Endodermal cell (in vitro differentiated cells): ENCODE measurements at regions not wholly inside any gene's neighbourhood (a gene's known extent, or its start where the extent isn't known, plus 50 kb on each side); places are given as distances from the start of the nearest gene placed in this dataset.
"Not testable (repeated sequence)": the region's sequence is repeated elsewhere in the genome, so short reads cannot be mapped to it uniquely, and the experiment has no call there.

ENCODE experiments used
- DNase-seq: peaks from one replicate; pipeline ENCODE4 v3.0.0-alpha.2; 2017
- H3K27ac ChIP-seq: 2 replicates; pipeline ENCODE4 v1.5.1; 2013; ENCODE audit warnings: mild to moderate bottlenecking, low read depth, low read length, moderate library complexity
- H3K27me3 ChIP-seq: 2 replicates; pipeline ENCODE4 v1.6.1; 2013; ENCODE audit warnings: mild to moderate bottlenecking, low read length, moderate library complexity; ENCODE audit not compliant: insufficient read depth, control insufficient read depth, poor library complexity, severe bottlenecking
- H3K36me3 ChIP-seq: 2 replicates; pipeline ENCODE4 v1.7.0; 2013; ENCODE audit warnings: mild to moderate bottlenecking, low read length, moderate library complexity; ENCODE audit not compliant: control insufficient read depth, insufficient read depth
- H3K4me1 ChIP-seq: one replicate; pipeline ENCODE4 v1.7.0; 2013; ENCODE audit warnings: low read length; ENCODE audit not compliant: control insufficient read depth, insufficient read depth
- H3K4me3 ChIP-seq: 2 replicates; pipeline ENCODE4 v1.5.1; 2013; ENCODE audit warnings: mild to moderate bottlenecking, low read length, moderate library complexity
- H3K9ac ChIP-seq: 2 replicates; pipeline ENCODE4 v1.6.1; 2013; ENCODE audit warnings: mild to moderate bottlenecking, low read length, moderate library complexity; ENCODE audit not compliant: poor library complexity, severe bottlenecking; ENCODE audit errors: extremely low read depth
- H3K9me3 ChIP-seq: 2 replicates; pipeline ENCODE4 v1.6.1; 2013; ENCODE audit warnings: mild to moderate bottlenecking, low read length, moderate library complexity; ENCODE audit not compliant: control insufficient read depth
- H3K27ac Mint-ChIP-seq: 2 replicates; pipeline ENCODE4 v1.8.0; 2020; ENCODE audit warnings: mixed read lengths
- H3K27me3 Mint-ChIP-seq: 2 replicates; pipeline ENCODE4 v1.8.0; 2021; ENCODE audit warnings: mild to moderate bottlenecking, mixed read lengths; ENCODE audit not compliant: insufficient read depth
- H3K36me3 Mint-ChIP-seq: 2 replicates; pipeline ENCODE4 v1.8.0; 2020; ENCODE audit warnings: low read depth, mixed read lengths
- H3K4me1 Mint-ChIP-seq: 2 replicates; pipeline ENCODE4 v1.8.0; 2020; ENCODE audit warnings: mixed read lengths
- H3K4me3 Mint-ChIP-seq: 2 replicates; pipeline ENCODE4 v1.8.0; 2020; ENCODE audit warnings: mild to moderate bottlenecking, moderate library complexity, mixed read lengths
- H3K9me3 Mint-ChIP-seq: 2 replicates; pipeline ENCODE4 v1.8.0; 2020; ENCODE audit warnings: mild to moderate bottlenecking, mixed read lengths
- whole genome bisulfite sequencing, 2 experiments: methylation state at CpG; one replicate each; pipeline versions ENCODE4 v1.1.5 to v1.1.7; 2013; ENCODE audit warnings: missing lambda C conversion rate in 2 of 2, mixed read lengths in 1 of 2; ENCODE audit not compliant: insufficient coverage in 1 of 2, insufficient read length in 1 of 2; 5-methylcytosine and 5-hydroxymethylcytosine counted together
- TF ChIP-seq, protein P1 (sequence below): fragments of 200-600 bp; sonication (generic); conservative IDR thresholded peaks from 2 replicates; pipeline ENCODE4 v1.5.0; 2021; ENCODE audit warnings: antibody characterized with exemption, mild to moderate bottlenecking

DNA sequence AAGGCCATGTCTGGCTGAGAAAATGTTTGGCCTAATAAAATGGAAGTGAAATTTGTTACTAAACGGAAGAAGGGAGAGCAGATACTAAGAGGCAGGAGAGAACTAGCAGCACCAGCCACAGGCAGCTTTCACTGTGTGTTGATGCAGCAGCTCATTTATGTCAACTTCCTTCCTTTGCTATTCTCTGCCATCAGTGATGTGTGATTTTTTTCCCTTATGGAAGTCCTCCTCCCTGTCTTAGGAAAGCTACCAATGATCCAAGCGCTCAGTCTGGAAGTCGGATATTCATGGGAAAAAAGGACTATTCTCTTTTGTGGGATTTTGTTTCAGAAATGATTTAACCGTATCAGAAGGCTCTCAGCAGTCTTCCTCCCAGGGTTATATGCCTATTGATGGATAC lies 1629.2 kb downstream of the CDH8 start:
- Mint-ChIP-seq H3K27me3 (no peaks in the 10 kb centered on the region), H3K4me1 (peaks cover 5% of the 10 kb centered on the region), H3K9me3 (no peaks in the 10 kb centered on the region)

GRCh38 chr16:60405286-60405685 lies 1631.0 kb downstream of the CDH8 start:
- no peaks in the 10 kb centered on the region for H3K4me1 ChIP-seq
- H3K9ac ChIP-seq = no peak overlapping the region
- no peaks in the 10 kb centered on the region for H3K9me3 ChIP-seq
- H3K36me3 ChIP-seq = no peaks in the 10 kb centered on the region
- H3K27me3 ChIP-seq = peaks cover 2% of the 10 kb centered on the region
- Mint-ChIP-seq H3K9me3 (no peaks in the 10 kb centered on the region), H3K27me3 (no peaks in the 10 kb centered on the region), H3K4me1 (peaks cover 1% of the 10 kb centered on the region), H3K27ac (no peak overlapping the region), H3K36me3 (no peaks in the 10 kb centered on the region), H3K4me3 (no peak overlapping the region)
- H3K4me3 ChIP-seq = no peak overlapping the region
- 100% methylated on average over 2 of the region's 2 CpGs; no CpG with 5 or more reads in 1 of the 2 experiments for WGBS, 2 experiments
- no peak for DNase-seq
- TF ChIP-seq, protein P1, sequence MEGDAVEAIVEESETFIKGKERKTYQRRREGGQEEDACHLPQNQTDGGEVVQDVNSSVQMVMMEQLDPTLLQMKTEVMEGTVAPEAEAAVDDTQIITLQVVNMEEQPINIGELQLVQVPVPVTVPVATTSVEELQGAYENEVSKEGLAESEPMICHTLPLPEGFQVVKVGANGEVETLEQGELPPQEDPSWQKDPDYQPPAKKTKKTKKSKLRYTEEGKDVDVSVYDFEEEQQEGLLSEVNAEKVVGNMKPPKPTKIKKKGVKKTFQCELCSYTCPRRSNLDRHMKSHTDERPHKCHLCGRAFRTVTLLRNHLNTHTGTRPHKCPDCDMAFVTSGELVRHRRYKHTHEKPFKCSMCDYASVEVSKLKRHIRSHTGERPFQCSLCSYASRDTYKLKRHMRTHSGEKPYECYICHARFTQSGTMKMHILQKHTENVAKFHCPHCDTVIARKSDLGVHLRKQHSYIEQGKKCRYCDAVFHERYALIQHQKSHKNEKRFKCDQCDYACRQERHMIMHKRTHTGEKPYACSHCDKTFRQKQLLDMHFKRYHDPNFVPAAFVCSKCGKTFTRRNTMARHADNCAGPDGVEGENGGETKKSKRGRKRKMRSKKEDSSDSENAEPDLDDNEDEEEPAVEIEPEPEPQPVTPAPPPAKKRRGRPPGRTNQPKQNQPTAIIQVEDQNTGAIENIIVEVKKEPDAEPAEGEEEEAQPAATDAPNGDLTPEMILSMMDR = no peak
- H3K27ac ChIP-seq = no peak overlapping the region

More for the DNA sequence above, 1629.2 kb downstream of the CDH8 start:
- Histone ChIP-seq H3K36me3 (no peaks in the 10 kb centered on the region), H3K4me1 (peaks cover 2% of the 10 kb centered on the region), H3K9ac (no peak overlapping the region), H3K27ac (no peak overlapping the region), H3K4me3 (no peak overlapping the region), H3K27me3 (peaks cover 8% of the 10 kb centered on the region), H3K9me3 (no peaks in the 10 kb centered on the region)
- TF ChIP-seq, protein P1 = no peak
- DNase-seq = no peak
- Mint-ChIP-seq H3K4me3 (no peak overlapping the region), H3K27ac (no peak overlapping the region), H3K36me3 (no peaks in the 10 kb centered on the region)
- 92% methylated on average over 2 to 4 of the region's 4 CpGs for WGBS, 2 experiments

DNA sequence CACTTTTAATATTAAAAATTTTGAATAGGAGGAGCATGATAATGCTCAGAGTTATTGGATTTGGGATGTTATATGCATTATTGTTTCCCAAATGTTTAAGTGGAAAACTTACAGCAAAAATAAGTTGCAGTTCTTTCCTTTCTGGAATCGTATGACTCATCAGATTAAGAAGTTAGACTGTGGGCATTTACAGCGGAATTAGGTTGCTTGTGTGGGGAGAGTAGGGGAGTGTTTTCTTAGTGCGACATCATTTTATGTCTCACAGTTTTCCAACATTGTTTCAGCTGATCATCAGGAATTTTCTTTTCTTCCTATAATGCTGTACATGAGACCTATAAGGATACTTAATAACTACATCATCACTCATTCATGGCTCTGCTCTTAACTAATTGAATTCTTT lies 1631.8 kb downstream of the CDH8 start:
- no peaks in the 10 kb centered on the region for H3K27me3 Mint-ChIP-seq
- 97 to 100% methylated on average over 1 to 3 of the region's 3 CpGs for WGBS, 2 experiments

GRCh38 chr16:60402941-60403340 lies 1633.3 kb downstream of the CDH8 start:
- H3K9me3 ChIP-seq, H3K9me3 Mint-ChIP-seq, H3K27ac ChIP-seq, H3K36me3 ChIP-seq, H3K27me3 ChIP-seq, H3K4me1 ChIP-seq, H3K4me1 Mint-ChIP-seq, H3K4me3 ChIP-seq, H3K27ac Mint-ChIP-seq, H3K27me3 Mint-ChIP-seq, H3K9ac ChIP-seq, H3K4me3 Mint-ChIP-seq, H3K36me3 Mint-ChIP-seq, DNase-seq: not testable (repeated sequence)
- 95 to 100% methylated on average over 6 to 9 of the region's 9 CpGs for WGBS, 2 experiments

More for the DNA sequence above, 1631.8 kb downstream of the CDH8 start:
- no peak overlapping the region for H3K4me3 Mint-ChIP-seq
- no peaks in the 10 kb centered on the region for H3K9me3 Mint-ChIP-seq
- Histone ChIP-seq H3K4me1 (no peaks in the 10 kb centered on the region), H3K9ac (no peak overlapping the region), H3K9me3 (no peaks in the 10 kb centered on the region), H3K27me3 (no peaks in the 10 kb centered on the region), H3K27ac (no peak overlapping the region), H3K4me3 (no peak overlapping the region), H3K36me3 (no peaks in the 10 kb centered on the region)
- no peak for DNase-seq
- peaks cover 1% of the 10 kb centered on the region for H3K4me1 Mint-ChIP-seq
- H3K36me3 Mint-ChIP-seq = no peaks in the 10 kb centered on the region
- H3K27ac Mint-ChIP-seq = no peak overlapping the region
- TF ChIP-seq, protein P1 = no peak
